Stimulated activated CD8-positive, alpha-beta memory T cell treated with anti-CD3 and anti-CD28 coated beads, Interleukin-7, amount 100 ng/mL, for 24 hours (primary cell): ENCODE measurements at regions not wholly inside any gene's neighbourhood (a gene's known extent, or its start where the extent isn't known, plus 50 kb on each side); places are given as distances from the start of the nearest gene placed in this dataset.
"Not testable (repeated sequence)": the region's sequence is repeated elsewhere in the genome, so short reads cannot be mapped to it uniquely, and the experiment has no call there.

ENCODE experiments used
- DNase-seq: peaks from one replicate; pipeline ENCODE4 v3.0.0-alpha.2; 2020; ENCODE audit warnings: low read depth

DNA sequence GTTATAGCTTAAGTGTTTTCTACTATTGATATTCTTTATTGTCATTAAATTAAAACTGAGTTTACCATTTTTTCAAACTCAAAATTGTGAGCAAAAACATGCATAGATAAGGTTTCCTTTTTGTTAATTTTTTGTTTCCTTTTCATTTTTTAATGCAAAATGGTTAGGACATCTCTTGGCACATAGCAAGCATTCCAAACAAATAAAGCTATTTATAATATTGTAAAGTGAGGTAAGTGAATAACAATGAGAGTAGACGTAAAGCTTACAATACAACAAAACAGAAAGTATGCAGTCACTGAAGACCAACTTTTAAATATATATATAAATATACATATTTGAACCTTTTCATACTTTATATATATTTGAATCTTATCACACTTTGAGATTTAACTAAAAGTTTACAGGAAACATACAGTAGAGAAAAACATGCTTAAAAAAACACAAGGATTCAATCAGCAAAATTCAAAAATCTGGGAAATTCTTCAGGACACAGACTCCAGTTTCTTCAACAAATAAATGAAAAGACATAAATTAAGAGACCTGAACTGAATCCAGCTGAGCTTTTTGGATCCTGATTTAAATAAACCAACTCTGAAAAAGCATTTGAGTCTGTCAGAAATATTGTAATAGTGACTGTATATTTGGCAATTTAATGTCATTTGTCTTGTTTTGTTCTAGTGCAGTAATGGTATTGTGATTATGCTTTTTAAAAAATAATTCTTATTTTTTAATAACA lies 67.5 kb upstream of the SAMSN1 start:
- no peak for DNase-seq

DNA sequence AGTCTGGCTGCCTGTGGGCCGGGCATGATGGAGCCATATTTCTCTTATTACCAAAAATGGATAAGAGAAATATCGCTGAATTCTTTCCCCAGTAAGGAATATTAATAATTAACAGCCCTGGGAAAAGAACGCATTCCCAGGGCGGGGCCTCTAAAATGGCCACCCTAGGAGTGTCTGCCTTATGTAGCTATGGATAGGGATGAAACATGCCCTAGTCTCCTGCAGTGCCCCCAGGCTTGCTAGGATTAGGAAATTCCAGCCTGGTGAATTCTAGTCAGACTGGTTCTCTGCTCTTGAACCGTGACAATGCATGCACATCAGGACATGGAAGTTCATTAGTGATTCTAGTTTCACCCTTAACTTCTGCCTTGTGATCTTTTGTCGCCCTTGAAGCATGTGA lies 64.0 kb upstream of the SAMSN1 start:
- DNase-seq: not testable (repeated sequence)

DNA sequence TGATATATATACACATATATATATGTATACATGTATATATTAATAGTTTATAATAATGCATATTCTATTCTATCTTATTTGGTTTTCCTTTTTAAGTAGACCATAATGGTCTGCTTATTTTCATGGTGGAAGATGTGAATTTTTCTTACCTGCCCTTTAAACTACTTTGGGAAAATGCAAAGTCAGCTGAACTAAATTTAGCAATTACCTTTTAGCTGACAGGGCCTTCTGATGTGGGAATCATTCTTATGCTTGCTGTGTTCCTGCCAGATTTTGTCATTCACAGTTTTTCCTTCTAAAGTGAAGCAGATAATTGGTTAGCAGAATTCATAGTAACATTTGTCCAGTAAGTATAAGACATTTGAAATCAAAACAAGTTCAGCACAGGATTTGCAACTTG lies 63.2 kb upstream of the SAMSN1 start:
- no peak for DNase-seq

DNA sequence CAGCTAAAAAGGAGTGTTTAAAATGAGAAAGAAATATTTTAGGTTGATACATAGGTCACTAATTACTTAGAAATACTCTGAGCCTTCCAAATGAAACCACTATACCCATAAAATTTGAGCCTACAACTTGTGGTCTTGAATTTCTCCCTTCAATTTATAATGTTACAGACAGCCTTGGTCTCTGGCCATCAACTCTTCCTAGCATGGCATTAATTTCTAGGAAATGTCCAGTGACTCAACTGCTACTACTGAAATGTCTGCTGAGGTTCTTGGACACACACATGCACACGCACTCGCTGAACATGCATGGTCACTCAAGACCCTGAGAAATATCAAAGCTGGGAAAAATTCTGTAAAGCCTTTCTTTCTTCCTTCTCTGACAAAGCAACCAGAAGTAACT lies 61.1 kb upstream of the SAMSN1 start:
- DNase-seq: no peak

DNA sequence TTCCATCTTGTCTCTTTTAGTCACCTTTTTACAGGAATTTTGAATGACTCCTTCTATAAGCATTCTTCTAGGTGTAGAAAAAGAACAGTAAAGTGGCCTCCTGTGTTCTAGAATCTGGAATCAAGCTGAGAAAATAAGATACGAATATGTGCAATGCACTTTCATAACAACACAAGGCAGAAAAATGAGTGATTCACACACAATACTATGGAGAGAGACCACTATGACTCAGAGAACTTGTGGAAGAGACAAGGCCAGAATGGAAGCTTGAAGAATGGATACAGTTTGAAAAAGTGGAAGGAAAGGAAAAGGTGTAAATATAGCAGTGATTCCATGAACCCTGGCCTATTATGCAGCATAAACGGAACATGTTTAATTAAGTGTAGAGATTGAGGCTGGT lies 57.1 kb upstream of the SAMSN1 start:
- no peak for DNase-seq

DNA sequence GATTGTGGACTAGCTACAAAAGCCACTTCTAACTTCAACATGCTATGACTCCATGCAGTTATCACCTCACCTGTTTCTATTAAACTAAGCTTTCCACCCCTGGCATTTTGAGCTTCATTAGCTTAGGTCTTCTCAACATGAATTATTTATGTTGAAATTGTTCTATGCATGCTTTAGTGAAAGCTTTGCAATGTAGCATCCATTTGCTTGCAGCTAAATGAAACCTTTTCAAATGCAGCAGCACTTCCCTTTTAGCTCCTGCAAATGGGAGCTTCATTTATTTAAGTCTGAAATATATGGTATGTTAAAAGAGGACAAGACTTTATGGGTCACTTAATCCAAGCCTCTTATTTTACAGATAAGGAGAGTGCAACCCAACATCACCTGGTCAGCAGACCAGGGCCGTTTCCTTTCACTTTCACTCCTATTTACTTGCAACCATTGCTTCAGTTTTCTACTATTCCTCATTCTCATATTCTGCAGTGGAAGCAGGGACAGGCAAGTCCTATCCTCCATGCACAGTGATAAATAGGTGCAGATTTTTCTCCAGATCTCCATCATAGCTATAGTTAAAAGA lies 56.4 kb upstream of the SAMSN1 start:
- no peak for DNase-seq

DNA sequence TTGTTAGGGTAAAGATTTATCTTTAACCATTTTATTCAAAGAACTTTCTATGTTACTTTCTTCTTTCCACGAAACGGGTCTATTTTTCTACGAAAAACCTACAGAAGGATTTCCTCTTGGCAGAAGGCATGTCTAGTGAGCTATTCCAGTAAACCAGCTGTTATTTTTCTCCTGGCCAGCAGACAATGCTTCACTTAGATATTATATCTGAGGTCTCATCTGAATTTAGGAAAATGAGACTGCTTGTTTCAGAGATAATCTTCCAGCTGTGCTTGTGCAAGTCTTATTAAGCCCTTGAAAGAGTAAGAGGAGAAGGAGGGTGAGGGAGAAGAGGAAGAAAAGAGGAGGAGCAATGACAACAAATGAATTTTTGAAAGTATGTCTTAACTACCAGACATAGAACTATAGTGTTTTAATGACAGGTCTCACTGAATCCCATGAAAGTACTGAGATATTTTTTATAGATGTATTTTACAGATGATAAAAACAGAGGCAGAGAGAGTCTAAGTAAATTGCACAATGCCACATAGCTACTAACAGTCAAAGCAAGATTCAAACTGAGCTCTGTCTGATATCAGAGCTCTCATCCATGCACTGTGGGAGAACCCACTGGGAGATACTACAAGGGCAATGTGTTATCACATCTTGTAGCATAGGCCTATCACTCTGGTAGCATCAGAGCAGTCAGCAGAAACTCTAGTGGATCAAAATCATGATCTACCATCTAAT lies 54.6 kb upstream of the SAMSN1 start:
- no peak for DNase-seq

DNA sequence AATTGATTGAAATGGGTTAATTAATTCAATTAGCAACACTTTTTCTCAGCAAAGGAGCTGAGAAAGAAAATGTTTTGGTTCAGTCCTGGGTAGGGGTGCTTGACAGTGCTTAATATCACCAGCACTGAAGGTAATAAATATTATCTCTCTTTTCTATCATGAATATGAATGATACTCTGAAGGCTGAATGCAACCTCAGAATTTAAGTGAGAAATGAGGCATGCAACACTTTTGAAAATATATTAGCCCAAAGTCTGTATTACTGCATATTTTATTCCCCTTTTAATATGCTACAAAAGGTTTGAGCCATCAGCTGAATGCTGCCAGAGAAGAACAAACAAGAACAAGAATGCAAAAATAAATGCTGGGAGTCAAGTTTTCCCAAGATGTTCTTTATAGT lies 52.0 kb upstream of the SAMSN1 start:
- DNase-seq: no peak
